GM18511 (cell line): ENCODE measurements at regions not wholly inside any gene's neighbourhood (a gene's known extent, or its start where the extent isn't known, plus 50 kb on each side); places are given as distances from the start of the nearest gene placed in this dataset.

ENCODE experiments used
- ATAC-seq: cut with Tn5 transposase; IDR thresholded peaks from one replicate; pipeline ENCODE4 v1.9.1; 2021; ENCODE audit warnings: mild to moderate bottlenecking, moderate library complexity; ENCODE audit not compliant: unreplicated experiment

DNA sequence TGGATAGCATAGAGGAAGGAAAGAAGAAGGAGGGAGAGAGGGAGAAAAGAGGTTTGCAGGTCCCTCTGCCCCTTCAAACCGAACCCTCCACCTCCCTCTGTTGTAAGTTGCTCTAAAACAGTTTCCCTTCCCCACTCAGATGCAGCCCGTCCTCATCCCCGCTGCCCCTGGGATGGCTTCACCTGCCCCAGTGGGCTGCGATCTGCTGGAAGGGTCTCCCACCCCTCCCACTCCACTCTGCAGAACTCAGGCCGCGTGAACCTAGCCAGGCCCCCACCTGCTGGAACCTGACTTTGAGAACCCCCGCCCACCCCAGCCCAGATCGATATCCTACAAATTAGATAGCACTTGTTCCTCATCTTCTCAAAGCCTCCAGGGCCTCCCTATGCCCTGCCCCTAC is 190.8 kb downstream of the DLL1 start:
- ATAC-seq = no peak

DNA sequence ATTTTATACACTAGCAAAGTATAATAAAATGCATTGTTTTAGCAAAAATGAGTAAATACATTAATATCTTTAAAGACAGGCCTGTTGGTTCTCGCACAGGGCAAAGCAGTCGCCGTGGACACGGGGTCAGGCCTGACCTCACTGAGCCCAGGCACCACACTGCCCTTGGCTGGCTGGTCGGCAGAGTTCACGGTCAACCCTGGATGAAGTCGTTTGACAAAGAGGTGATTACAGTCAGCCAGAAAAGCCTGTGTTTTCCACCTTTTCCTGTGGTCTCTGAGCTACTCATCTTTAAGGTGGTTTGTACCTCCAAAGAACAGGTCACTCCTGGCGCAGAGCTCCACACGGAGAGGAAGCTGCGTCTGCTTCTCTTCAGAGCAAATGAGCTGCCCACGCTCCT is 191.5 kb downstream of the DLL1 start:
- no peak for ATAC-seq

DNA sequence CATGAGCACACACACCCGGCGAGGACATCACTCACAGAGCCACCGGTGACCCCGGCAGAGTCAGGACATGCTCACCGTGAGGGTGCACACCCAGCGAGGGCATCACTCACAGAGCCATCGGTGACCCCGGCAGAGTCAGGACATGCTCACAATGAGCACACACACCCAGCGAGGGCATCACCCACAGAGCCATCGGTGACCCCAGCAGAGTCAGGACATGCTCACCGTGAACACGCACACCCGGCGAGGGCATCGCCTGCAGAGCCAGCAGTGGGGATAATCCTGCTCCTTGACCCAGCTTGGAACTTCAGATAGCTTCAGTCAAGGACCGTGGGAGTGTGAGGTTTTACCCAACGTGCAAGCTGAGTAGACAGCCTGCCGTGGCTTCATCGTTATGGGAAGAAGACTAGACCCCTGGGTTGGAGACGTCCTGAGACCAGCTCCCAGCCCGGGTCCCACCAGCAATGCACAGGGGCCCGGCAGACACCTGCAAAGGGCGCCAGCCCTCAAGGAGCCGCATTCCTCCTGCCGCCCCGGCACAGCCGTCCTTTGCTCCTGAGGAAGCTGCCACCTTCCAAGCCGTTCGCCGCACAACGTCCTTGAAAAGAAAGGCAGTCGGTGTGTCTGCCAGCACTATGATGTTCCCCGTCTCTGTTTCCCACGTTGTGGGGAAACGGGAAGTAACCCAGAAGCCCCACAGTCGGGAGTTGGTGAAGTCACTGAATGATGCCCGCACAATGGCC is 192.3 kb downstream of the DLL1 start:
- no peak for ATAC-seq

DNA sequence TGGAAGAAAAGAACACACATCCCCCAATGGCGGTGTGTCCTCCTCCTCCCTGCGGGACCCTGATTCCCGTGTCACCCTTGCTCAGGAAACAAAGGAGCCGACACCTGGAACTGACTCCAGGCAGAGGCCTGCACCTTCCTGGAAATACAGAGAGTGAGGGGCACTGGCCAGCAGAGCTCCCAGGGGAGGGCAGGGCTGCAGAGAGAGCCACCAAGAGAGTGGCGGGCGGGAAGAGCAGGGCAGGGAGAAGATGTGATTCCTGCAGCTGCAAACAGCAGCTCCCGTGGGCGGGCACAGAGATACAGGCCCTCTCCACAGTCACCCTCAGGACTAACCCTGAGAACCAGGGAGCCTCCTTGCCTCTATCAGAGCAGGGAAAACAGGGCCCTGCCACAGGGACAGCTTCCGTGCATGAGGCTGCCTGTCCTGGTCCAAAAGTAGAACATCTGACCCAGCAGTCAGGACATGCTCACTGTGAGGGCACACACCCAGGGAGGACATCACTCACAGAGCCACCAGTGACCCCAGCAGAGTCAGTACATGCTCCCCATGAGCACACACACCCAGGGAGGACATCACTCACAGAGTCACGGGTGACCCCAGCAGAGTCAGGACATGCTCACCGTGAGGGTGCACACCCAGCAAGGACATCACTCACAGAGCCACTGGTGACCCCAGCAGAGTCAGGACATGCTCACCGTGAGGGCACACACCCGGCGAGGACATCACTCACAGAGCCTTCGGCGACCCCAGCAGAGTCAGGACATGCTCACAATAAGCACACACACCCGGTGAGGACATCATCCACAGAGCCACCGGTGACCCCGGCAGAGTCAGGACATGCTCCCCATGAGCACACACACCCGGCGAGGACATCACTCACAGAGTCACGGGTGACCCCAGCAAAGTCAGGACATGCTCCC is 193.1 kb downstream of the DLL1 start:
- ATAC-seq = no peak

DNA sequence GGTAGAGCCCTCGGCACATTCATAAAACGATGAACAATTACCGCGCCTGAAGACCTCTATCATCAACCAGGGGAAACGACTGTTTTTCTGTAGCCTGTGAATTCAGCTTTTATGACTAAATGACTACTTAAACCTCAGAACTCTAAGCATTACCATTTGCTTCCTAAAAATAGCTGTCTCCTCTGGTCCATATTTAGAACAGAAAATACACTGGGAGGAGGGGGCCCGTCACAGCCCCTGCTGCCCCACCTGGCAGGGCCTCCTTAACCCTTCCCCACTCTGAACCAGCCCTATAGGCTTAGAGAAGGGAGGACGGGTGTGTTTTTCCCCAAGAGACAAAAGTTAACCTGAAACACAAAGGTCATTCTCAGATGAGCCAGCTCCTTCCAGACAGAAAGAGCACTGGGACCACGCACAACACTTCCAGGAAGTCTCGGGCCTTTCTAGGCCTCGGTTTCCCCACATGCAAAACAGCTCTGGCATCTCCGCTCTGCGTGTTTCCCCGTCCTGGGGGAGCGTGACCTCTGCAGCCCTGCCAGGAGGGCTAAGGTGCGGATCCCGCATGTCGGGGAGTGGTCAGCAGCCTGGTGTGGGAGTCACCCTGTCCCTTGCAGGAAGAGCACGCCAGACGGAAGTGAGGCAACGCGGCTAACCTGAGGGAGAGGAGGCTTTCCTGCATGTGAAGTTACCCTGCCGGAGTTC is 193.9 kb downstream of the DLL1 start:
- no peak for ATAC-seq

DNA sequence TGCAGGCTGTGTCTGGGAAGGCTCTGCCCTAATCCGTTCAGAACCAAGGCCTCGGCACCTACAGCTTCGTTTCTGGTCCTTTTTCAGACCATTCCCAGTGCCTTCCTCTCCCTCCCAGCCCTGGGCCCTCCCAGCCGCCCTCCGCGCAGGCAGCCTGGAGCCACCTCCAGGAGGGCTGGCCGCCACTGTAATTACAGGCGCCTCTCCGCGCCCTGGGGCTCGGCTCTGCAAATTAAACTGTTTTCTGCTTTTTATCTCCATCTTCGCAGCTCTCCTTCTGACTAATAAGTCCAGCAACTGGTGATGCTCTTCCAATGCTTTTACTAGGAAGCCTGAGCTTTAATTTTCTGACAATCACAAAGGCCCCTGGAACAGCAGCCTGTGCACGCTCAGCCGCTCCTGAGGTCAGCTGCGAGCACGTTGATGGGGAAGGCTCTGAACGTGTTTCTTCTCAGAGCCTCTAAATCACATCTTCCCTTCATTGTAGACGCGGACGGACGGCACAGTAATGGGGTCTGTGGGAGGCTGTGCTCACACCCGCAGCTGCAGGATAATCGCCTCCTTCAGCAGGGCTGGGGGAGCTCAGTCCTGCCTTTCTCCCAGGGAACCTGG is 194.6 kb downstream of the DLL1 start:
- ATAC-seq = no peak

DNA sequence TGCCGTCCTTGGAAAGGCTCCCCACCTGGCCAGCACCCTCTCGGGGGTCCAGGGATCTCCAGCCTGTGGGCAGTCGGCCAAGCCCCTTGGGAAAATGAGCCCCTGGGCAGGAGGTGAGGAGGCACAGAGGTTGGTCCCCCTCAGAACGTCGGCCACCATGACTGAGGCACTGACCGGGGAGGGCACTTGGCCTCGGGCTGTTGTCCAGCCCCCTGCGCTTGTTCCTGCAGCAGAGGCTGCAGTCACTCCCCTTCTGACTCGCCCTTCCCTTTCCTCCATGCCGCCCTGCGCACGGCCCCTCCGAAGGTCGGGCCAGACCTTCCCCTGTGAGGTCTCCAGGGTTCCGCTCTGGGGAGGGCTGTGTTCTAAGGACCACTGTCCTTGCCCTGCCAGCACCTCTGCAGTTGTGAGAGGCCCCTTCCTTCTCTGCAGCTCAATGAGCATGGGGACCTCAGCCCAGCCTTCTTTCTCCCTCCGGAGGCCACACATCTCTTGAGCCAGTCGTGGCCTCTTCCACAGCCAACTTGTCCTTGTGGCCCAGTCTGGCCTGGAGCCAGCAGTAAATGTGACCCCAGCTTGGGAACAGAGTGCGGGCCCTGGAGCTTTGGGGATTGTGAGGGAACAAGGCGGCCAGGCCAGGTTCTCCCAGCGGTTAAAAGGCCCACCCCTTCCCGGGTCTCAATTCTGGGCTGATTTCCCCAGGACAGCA is 195.5 kb downstream of the DLL1 start:
- ATAC-seq = no peak

DNA sequence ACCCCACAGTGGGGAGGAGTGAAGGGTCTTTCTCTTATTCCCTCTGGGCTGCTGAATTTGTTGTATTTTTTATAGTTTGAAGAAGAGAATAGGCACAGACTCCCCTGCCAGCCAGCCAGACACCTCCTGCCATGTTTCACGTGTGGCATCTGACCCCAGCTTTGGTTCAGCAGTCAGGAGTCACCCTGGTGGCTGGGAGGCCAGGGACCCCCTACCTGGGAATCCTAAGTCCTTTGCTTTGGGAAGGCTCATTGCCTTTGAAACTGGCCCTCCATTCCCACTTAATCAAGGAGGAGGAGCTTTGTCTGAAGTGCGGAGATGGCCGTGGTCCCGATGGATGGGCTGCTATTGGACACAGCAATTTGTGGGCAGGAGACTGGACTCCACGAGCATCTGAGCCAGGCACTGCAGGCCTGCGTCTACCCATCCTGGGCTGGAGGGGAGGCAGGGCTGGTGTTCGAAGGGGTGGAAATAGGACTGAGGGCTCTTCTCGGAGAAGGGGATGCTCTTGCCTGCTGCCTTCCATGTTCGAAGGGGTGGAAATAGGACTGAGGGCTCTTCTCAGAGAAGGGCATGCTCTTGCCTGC is 196.1 kb downstream of the DLL1 start:
- no peak for ATAC-seq

DNA sequence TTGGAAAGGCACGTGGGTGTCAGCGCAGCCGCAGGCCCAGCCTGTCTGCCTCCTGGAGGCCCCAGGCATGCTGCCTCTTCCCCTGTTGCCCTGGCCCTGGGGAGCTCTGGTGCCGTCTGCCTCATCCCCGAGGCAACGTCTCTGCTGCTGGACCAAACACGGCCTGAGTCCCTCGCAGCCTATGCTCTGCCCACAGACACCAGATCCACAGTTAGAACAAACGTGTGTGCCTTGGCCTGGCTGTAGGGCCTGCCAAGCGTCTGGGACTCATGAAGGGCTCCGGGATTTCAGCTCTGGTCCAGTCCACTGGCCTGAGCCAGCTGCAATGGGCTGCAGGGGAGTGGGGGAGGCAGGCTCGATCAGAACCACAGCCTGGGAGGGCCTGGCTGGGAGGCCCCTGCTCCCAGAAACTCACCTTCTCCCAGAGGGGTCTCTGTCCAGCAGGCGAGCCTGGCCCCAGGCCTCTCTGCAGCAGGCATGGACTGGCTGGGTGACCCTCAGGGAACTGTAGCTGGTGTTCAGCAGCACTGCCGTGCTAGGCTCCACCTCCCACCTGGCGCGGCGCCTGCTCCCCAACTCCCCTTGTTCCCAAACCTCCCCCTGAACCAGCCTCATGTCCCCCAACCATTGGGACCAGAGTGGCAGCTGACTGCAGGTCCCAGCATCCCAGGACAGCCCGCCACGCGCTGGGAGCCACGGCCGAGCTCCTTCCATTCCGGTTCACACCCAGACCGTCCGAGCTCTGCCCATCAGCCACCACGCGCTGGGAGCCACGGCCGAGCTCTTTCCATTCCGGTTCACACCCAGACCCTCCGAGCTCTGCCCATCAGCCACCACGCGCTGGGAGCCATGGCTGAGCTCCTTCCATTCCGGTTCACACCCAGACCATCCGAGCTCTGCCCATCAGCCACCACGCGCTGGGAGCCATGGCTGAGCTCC is 197.0 kb downstream of the DLL1 start:
- ATAC-seq = no peak

DNA sequence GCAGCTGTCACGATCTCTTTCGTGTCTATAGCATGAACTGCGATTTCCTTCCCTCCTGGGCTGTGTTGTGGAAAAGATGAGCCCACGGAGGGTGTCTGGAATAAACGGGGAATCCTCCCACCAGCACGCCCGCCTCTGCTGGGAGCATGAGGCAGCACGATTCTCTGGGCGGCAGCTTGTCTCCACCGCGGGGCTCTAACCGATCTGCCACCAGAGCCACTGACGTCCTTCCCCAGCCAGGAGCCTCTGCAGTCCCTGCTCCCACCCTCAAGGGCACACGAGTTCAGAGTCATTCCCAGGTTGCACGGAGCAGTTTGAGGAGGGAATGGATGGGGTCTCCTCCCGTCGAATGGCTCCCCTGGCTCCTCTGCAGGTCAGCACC is 197.6 kb downstream of the DLL1 start:
- ATAC-seq = no peak

DNA sequence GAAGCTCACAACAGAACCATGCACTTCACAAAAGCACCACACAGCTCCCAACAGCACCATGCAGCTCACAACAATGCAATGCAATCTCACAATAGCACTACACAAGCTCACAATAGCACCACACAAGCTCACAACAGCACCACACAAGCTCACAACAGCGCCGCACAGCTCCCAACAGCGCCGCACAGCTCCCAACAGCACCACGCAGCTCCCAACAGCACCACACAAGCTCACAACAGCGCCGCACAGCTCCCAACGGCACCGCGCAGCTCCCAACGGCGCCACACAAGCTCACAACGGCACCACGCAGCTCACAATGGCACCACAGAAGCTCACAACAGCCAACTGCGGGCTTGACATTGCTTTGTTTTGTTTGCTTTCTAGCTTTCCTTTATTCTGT is 198.1 kb downstream of the DLL1 start:
- no peak for ATAC-seq

DNA sequence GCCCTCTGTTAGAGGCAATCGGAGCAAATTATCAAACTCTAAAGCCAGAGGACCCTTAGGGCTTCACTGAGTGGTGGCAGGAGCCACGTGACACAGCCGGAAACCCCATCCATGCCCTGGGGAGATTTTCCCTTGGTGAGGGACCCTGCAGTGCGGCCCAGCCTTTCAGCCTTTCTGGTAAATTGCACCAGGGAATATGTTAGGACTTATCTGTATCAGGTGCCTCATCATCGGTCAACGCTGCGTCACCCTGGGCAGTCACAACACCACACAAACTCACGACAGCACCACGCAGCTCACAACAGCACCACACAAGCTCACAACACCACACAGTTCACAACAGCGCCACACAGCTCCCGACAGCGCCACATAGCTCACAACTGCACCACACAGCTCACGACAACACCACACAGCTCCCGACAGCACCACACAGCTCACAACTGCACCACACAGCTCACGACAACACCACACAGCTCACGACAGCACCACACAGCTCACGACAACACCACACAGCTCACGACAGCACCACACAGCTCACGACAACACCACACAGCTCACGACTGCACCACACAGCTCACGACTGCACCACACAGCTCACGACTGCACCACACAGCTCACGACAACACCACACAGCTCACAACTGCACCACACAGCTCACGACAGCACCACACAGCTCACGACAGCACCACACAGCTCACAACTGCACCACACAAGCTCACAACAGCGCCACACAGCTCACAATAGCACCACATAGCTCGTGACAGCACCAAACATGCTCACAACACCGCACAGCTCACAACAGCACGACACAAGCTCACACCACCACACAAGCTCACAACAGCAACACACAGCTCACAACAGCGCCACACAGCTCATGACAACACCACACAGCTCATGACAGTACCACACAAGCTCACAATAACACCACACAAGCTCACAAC is 199.0 kb downstream of the DLL1 start:
- ATAC-seq = no peak

DNA sequence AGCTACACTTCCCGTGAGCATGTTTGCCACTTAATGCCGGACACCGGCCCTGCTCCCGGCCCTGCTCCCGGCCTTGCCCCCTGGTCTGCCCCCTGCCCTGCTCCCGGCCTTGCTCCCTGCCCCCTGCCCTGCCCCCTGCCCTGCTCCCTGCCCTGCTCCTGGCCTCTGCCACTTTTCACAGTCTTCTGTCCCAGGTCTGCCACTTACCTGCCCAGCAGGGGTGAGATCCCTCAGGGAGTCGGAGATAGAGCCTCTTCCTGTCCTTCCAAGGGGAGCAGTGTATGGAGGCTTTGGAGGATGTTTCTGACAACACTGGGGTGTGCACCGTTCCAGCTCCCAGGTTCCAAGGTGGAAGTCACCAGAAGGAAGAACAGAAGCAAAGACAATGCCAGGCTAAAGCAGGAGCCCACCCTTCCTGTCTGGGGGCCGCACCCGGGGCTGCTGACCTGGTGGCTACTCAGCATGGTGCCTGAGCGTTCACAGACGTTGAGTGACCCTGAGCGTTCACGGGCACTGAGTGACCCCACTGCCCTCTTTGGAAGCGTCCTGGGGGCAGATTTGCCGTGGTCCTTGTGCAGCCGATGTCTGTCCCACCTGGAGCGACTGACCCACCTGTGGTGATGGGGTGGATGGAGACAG is 199.8 kb downstream of the DLL1 start:
- ATAC-seq = no peak

DNA sequence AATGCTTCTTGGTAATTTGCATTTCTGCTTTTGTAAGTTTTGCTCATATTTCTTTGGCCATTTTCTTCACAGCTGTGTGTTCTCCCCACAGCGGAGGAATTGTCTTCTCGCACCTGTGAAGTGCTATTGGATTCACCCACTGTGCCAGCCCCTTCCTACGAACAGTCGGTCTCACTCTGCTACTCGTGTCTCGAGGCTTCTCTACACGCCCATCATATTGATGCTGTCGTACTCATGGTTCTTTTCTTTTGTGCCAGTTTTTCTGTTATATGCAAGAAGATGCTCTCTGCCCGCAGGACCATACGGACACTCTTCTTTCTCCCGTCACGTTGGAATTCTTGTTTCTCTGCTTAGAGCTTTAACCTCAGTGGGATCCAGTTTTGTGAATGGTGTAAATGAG is 200.3 kb downstream of the DLL1 start:
- ATAC-seq = no peak

DNA sequence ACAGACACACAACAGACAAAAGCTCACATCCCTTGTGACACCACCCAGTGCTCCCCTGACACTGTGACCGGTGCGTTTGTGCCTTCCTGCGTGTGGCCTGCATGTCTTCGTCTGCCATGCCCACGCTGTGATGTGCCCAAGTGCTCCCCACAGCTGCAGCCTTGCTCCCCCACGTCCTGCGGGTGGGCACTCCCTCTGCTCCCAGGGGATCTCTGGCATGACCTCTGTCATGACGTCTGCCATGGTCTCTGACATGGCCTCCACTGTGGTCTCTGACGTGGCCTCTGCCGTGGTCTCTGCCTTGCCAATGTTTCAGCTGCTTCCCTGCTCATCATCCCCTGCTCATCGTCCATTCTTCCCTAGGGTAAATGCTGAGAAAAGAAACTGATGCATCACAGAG is 200.9 kb downstream of the DLL1 start:
- peak; percentile 13 for ATAC-seq

DNA sequence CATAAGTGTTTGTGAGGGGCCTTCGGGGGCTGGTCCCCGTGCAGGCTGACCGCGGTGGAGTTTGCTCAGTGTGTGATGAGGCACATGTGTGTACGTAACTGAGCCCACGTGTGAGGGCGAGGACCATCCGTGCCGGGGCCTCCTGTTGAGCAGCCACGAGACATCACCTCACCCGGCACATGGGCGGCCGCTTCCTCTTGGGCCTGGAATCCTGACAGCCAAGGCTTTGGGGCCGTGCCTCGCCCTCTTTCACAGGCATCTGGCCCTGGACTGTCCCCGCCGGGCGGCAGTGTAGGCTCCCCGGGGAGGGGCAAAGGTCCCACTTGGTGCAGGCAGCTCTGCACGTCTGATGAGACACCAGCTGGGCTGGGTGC is 202.3 kb downstream of the DLL1 start:
- ATAC-seq = peak; percentile 13

DNA sequence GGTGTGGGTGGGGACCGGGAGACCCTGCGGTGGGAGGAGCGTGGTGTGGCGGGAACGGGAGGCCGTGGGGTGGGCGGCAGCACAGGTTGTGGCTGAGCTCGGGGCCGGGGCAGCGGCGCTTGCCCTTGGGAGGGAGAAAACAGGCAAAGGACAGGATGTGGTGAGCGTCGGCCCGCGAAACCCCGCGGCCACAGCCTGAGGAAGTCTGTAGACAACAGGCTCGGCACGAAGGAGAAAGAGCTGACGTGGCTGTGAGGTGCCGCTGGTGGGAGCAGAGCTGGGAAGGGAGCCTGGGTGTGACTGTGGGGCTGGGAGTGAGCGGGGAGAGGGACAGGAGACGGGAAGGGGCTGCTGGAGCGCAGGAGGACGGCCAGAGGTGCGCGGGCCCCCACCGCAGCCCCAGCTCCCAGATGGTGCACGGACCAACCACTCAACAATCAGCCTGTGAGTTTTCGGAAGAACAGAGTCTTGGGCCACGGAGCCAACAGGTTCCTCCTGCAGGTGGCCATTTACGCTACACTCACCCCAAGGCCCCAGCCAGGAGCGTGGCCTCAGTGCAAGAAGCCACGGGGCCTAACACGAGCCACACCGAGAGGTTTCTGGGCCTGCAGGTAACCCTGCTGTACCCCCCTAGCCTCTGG is 202.8 kb downstream of the DLL1 start:
- ATAC-seq = peak; percentile 65
